AG04449 (cell line): ENCODE measurements at regions not wholly inside any gene's neighbourhood (a gene's known extent, or its start where the extent isn't known, plus 50 kb on each side); places are given as distances from the start of the nearest gene placed in this dataset.

ENCODE experiments used
- CTCF ChIA-PET: fragments of 350-600 bp; formaldehyde crosslinking; extraction: SDS; loops from one replicate; lab custom pipeline; 2021; ENCODE audit warnings: antibody characterized with exemption; lab: Yijun Ruan, JAX
- POLR2A ChIA-PET: fragments of 400-600, 350-600 bp; formaldehyde crosslinking; extraction: SDS; loops from one replicate; lab custom pipeline; 2020; ENCODE audit warnings: antibody characterized with exemption, inconsistent platforms; lab: Yijun Ruan, JAX
- DNase-seq: peaks from one replicate; pipeline ENCODE4 v3.0.0-alpha.2; 2010; ENCODE audit warnings: low read depth, low spot score
- H3K4me3 ChIP-seq: 2 replicates; pipeline ENCODE4 v1.5.1; 2011; ENCODE audit warnings: low read depth, mild to moderate bottlenecking, control low read depth, low read length
- TF ChIP-seq, protein P1 (sequence below): IDR thresholded peaks from one replicate; pipeline ENCODE4 v1.5.1; 2011; ENCODE audit warnings: mild to moderate bottlenecking, moderate library complexity, low read length, control low read depth, inconsistent platforms; ENCODE audit not compliant: insufficient read depth; ENCODE audit errors: missing control alignments

DNA sequence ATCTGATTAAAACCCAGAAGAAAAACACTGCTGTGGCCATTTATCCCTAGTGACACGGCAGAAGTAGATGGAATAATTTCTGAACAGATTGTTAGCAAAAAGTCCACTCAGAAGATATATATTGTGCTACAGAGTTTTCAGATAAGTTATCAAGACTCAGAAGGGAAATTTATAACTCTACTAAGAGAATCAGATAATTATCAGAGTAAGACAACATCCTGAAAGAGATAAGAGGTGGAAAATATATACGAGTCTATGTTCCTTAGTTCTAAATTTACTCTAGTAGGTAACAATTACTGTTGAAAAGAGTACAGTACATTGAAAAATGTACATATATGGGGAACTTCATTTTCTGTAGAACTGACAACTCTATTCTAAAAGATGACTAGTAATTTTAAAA, 176.7 kb downstream of the GNAI1 start:
- DNase-seq, result no peak
- POLR2A ChIA-PET, result no interaction called here
- H3K4me3 ChIP-seq, result no peak overlapping the region
- TF ChIP-seq, protein P1, sequence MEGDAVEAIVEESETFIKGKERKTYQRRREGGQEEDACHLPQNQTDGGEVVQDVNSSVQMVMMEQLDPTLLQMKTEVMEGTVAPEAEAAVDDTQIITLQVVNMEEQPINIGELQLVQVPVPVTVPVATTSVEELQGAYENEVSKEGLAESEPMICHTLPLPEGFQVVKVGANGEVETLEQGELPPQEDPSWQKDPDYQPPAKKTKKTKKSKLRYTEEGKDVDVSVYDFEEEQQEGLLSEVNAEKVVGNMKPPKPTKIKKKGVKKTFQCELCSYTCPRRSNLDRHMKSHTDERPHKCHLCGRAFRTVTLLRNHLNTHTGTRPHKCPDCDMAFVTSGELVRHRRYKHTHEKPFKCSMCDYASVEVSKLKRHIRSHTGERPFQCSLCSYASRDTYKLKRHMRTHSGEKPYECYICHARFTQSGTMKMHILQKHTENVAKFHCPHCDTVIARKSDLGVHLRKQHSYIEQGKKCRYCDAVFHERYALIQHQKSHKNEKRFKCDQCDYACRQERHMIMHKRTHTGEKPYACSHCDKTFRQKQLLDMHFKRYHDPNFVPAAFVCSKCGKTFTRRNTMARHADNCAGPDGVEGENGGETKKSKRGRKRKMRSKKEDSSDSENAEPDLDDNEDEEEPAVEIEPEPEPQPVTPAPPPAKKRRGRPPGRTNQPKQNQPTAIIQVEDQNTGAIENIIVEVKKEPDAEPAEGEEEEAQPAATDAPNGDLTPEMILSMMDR, result no peak
- CTCF ChIA-PET, result no interaction called here

DNA sequence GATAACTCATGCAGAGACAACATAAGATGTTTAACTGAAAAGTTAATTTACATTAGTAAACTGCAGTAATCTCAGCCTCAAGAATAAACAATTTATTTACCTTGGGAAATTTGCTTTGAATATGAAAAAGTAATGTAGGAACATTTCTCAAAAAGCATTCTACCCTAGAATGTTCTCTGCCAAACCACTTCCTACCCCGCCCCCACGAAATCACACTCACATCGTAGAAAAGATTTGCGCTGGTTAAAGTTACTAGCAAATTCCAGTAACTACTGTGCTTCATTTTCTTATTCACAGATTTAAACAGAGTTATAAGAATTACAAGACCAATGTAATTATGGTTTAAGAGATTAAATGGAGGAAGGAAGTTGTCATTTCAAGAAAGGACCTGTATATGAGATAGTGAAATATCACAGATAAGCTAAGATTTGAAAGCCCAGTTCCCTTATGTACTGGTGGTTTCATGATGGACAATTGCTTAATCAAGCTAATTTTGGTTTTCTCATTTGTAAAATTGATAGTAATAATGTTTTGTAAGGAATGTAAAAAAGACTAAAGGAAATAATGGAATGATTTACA, 175.4 kb downstream of the GNAI1 start:
- POLR2A ChIA-PET, result no interaction called here
- no peak for DNase-seq
- CTCF ChIA-PET, result no interaction called here
- TF ChIP-seq, protein P1, result no peak
- H3K4me3 ChIP-seq, result no peak overlapping the region

DNA sequence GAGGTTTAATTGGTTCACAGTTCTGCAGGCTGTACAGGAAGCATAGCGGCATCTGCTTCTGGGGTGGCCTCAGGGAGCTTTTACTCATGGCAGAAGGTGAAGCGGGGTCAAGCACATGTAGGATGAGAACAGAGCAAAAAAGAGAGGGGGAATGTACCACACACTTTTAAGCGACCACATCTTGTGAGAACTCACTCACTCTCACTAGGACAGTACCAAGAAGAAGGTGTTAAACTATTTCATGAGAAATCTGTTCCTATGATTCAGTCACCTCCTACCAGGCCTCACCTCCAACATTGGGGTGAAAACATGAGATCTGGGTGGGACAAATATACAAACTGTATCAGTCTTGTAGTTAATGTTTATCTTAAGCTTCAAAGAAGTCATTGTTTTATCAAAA, 174.7 kb downstream of the GNAI1 start:
- TF ChIP-seq, protein P1, result no peak
- ChIA-PET POLR2A (no interaction called here), CTCF (no interaction called here)
- H3K4me3 ChIP-seq, result no peak overlapping the region
- DNase-seq, result no peak

DNA sequence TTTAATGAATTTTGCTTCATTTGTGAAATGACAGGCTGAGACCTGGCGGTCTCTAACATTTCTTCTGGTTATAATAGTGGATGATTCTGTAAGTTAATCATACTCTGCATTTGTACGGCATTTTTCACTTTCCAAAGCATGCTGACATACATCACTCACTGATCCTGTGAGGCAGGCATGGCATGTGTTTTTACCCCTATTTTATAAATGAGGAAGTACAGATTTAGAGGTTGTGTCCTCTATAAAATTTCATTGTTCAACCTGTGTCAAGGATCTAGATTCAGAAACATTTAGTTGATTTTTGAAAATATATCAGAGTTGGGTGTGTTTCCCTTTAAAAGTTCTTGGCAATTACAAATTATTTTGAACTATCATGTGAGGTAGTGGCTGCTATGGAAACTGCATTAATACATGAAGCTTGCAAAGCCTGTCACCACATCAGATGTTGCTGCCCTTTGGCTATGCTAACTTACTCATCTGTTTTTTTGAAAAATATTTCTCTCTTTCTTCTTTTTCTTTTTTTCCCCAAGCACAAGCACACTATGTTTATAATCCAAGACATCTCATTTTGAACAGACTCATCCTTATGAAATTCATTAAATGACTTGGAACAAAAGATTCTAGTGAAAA, 172.7 kb downstream of the GNAI1 start:
- H3K4me3 ChIP-seq, result no peak overlapping the region
- DNase-seq, result no peak
- CTCF ChIA-PET, result interaction anchor here (0.6 kb wide), 1 partner anchor 62 kb away, joined by 4 read pairs; no protein-coding TSS in a partner anchor
- POLR2A ChIA-PET, result no interaction called here
- TF ChIP-seq, protein P1, result no peak

DNA sequence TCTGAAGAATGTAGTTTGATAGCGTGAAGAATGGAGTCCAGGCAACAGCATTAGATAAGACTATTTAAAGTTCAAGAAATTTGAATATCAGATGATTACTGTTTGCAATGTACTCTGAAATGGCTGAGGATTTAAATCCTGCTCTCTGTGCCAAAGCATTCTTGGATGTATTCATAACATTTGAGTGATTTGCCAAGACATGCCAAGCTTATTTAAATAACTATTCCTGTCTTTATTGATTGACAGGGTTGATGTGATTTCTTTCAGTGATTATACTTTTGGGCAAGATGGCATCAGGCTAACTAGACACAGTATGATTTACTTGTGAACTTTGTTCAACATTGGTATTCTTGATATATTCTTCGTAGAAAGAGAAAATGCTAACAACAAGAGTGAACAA, 168.7 kb downstream of the GNAI1 start:
- no peak for DNase-seq
- TF ChIP-seq, protein P1, result no peak
- ChIA-PET POLR2A (no interaction called here), CTCF (no interaction called here)
- no peak overlapping the region for H3K4me3 ChIP-seq

DNA sequence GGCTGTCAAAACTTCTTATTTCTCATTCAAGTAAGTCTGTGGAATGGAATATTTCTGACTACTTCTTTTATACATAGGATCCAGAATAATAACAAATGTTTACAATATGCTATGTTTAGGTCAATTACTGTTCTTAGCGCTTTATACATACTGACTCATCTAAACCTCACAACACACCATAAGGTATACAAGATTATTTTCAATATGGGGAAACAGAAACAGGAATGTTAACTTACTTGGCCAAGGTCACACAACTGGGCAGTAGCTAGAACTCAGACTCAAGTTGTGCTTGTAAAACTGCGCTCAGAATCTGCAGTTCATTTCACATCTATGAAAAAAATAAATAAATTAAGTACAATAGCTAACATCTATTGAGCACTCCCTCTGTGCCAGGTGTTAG, 168.0 kb downstream of the GNAI1 start:
- TF ChIP-seq, protein P1, result no peak
- ChIA-PET CTCF (no interaction called here), POLR2A (no interaction called here)
- no peak overlapping the region for H3K4me3 ChIP-seq
- DNase-seq, result no peak
